Fibroblast of pulmonary artery (primary cell): ENCODE measurements at regions not wholly inside any gene's neighbourhood (a gene's known extent, or its start where the extent isn't known, plus 50 kb on each side); places are given as distances from the start of the nearest gene placed in this dataset.

ENCODE experiments used
- DNase-seq: peaks from one replicate; pipeline ENCODE4 v3.0.0-alpha.2; 2010; ENCODE audit warnings: low read depth
- H3K4me3 ChIP-seq: replicated peaks from 2 replicates; pipeline ENCODE4 v1.5.1; 2011; ENCODE audit warnings: low read depth, mild to moderate bottlenecking, control low read depth, low read length, moderate library complexity
- CTCF ChIP-seq: IDR thresholded peaks from 2 replicates; pipeline ENCODE4 v1.5.1; 2011; ENCODE audit warnings: mild to moderate bottlenecking, control low read depth, low read length, inconsistent platforms; ENCODE audit errors: missing control alignments

GRCh38 chr10:131651674-131652437 is 249.0 kb upstream of the PPP2R2D start:
- TF ChIP-seq CTCF = no peak
- DNase-seq = no peak
- no peak overlapping the region for H3K4me3 ChIP-seq

GRCh38 chr10:131652438-131653139 is 248.2 kb upstream of the PPP2R2D start:
- TF ChIP-seq CTCF = no peak
- H3K4me3 ChIP-seq = no peak overlapping the region
- no peak for DNase-seq

GRCh38 chr10:131653140-131653539 is 247.7 kb upstream of the PPP2R2D start:
- DNase-seq = no peak
- no peak for TF ChIP-seq CTCF
- no peak overlapping the region for H3K4me3 ChIP-seq

GRCh38 chr10:131653554-131654470 is 247.0 kb upstream of the PPP2R2D start:
- no peak for TF ChIP-seq CTCF
- H3K4me3 ChIP-seq = no peak overlapping the region
- DNase-seq = no peak

GRCh38 chr10:131654471-131655087 is 246.2 kb upstream of the PPP2R2D start:
- TF ChIP-seq CTCF = no peak
- DNase-seq = no peak
- H3K4me3 ChIP-seq = no peak overlapping the region

GRCh38 chr10:131655101-131655849 is 245.5 kb upstream of the PPP2R2D start:
- H3K4me3 ChIP-seq = no peak overlapping the region
- TF ChIP-seq CTCF = no peak
- DNase-seq = no peak
